ENCODE measurements at regions not wholly inside any gene's neighbourhood (a gene's known extent, or its start where the extent isn't known, plus 50 kb on each side); places are given as distances from the start of the nearest gene placed in this dataset.

GRCh38 chr6:17219098-17219497 lies 62.1 kb upstream of the RBM24 start:
- no peak overlapping the region for H2BK120ac ChIP-seq (replicated peaks; ENCODE audit: low read depth, low read length)
- no peaks in the 10 kb centered on the region for H3K79me2 ChIP-seq (ENCODE audit: control insufficient read depth in 1 of 2, insufficient read depth in 2 of 2, low read length in 2 of 2)
- no peaks in the 10 kb centered on the region for H3K27me3 ChIP-seq (replicated peaks in 1 of 4; ENCODE audit: control insufficient read depth in 3 of 4, extremely low read depth in 1 of 4, insufficient read depth in 3 of 4, low read length in 3 of 4)
- 93% methylated on average over 5 of the region's 5 CpGs; no CpG with 5 or more reads in 1 of the 2 experiments for WGBS, 2 experiments (ENCODE audit: extremely low coverage in 1 of 2, insufficient coverage in 1 of 2, insufficient read length in 1 of 2, insufficient replicate concordance in 2 of 2, low coverage in 1 of 2, low lambda C conversion rate in 2 of 2, missing lambda C conversion rate in 1 of 2)
- TF ChIP-seq PHF8 (conservative IDR thresholded peaks at IDR 0.05; ENCODE audit: low read depth, low read length): no peak
- no peak for TF ChIP-seq CHD2 (IDR thresholded peaks at IDR 0.05; ENCODE audit: low read length)
- no peak for TF ChIP-seq JUND (IDR thresholded peaks at IDR 0.05; ENCODE audit: low read length)
- TF ChIP-seq RNF2 (IDR thresholded peaks at IDR 0.05; ENCODE audit: borderline replicate concordance, low read depth, low read length, missing control alignments, poor library complexity, severe bottlenecking): no peak
- TF ChIP-seq CTCF (IDR thresholded peaks at IDR 0.05; ENCODE audit: control extremely low read depth in 1 of 3, insufficient read depth in 1 of 3, low read depth in 1 of 3, low read length in 3 of 3): no peak
- no peak for TF ChIP-seq MAX (IDR thresholded peaks at IDR 0.05)
- no peak for TF ChIP-seq YY1 (IDR thresholded peaks at IDR 0.05; ENCODE audit: low read depth, low read length)
- no peak for TF ChIP-seq NRF1 (IDR thresholded peaks at IDR 0.05; ENCODE audit: low read depth, low read length)
- TF ChIP-seq TBP (IDR thresholded peaks at IDR 0.05; ENCODE audit: low read depth, low read length): no peak
- no peak for TF ChIP-seq SUZ12 (IDR thresholded peaks at IDR 0.05; ENCODE audit: low read length)
- H2BK15ac ChIP-seq (ENCODE audit: low read length): no peak overlapping the region
- H3K79me1 ChIP-seq (ENCODE audit: low read depth, low read length): no peaks in the 10 kb centered on the region
- H2BK20ac ChIP-seq (ENCODE audit: low read length): no peak overlapping the region
- H3K23me2 ChIP-seq (ENCODE audit: low read depth, low read length): no peaks in the 10 kb centered on the region
- no peak overlapping the region for H3K14ac ChIP-seq (ENCODE audit: insufficient read length)
- H3K56ac ChIP-seq (replicated peaks; ENCODE audit: insufficient read length, low read depth, low read length): no peak overlapping the region
- peaks cover 0 to 5% of the 10 kb centered on the region in 2 experiments; a peak in 2 of 4 replicates for H3K9me3 ChIP-seq (ENCODE audit: insufficient read depth in 2 of 2, low read depth in 1 of 2, low read length in 1 of 2)
- H4K8ac ChIP-seq (ENCODE audit: extremely low read depth, insufficient read depth, low read length): no peak overlapping the region
- no peak overlapping the region for H3K4me3 ChIP-seq (ENCODE audit: extremely low read depth in 1 of 4, insufficient read depth in 2 of 4, low read depth in 3 of 4, low read length in 4 of 4)
- H3K4me1 ChIP-seq (replicated peaks in 1 of 4; ENCODE audit: control insufficient read depth in 3 of 4, insufficient read depth in 4 of 4, low read length in 3 of 4): peaks cover 0 to 2% (median 0%) of the 10 kb centered on the region in 4 experiments; a peak in 1 of 7 replicates
- CTCF ChIA-PET (ENCODE audit: partially characterized antibody): no interaction called here
- H4K91ac ChIP-seq (replicated peaks; ENCODE audit: insufficient read length, low read length): no peak overlapping the region
- no peak for FAIRE-seq
- POLR2A ChIA-PET (ENCODE audit: partially characterized antibody): no interaction called here
- no peaks in the 10 kb centered on the region for H4K20me1 ChIP-seq (replicated peaks in 1 of 2; ENCODE audit: control insufficient read depth in 1 of 2, insufficient read depth in 2 of 2, low read length in 2 of 2)
- no peak overlapping the region for H3K4me2 ChIP-seq (ENCODE audit: insufficient read depth in 1 of 2, low read depth in 2 of 2, low read length in 2 of 2)
- no peak for DNase-seq (ENCODE audit: low read depth in 1 of 2, low spot score in 2 of 2)
- no peak overlapping the region for H2AK5ac ChIP-seq (ENCODE audit: low read depth, low read length)
- 0 out of 2 replicates have a peak overlapping the region, but pooled peaks have one; percentile 30 for H2AFZ ChIP-seq (ENCODE audit: low read length)
- H3K23ac ChIP-seq (ENCODE audit: insufficient read length): no peak overlapping the region
- H3K27ac ChIP-seq (ENCODE audit: low read depth, low read length): no peak overlapping the region
- H3K18ac ChIP-seq (ENCODE audit: extremely low read depth, low read length): no peak overlapping the region
- H3K4ac ChIP-seq (replicated peaks; ENCODE audit: insufficient read length, low read depth, low read length): no peak overlapping the region
- no peaks in the 10 kb centered on the region for H3K36me3 ChIP-seq (ENCODE audit: control insufficient read depth in 2 of 4, insufficient read depth in 4 of 4, low read length in 3 of 4)
- H2BK5ac ChIP-seq (ENCODE audit: low read depth, low read length): no peak overlapping the region
- no peak overlapping the region for H4K5ac ChIP-seq (ENCODE audit: insufficient read length, low read depth, low read length)
- no peak overlapping the region for H3K9ac ChIP-seq (replicated peaks in 1 of 4; ENCODE audit: extremely low read depth in 1 of 4, low read depth in 3 of 4, low read length in 3 of 4)
- no peak overlapping the region for H2BK12ac ChIP-seq (ENCODE audit: low read depth, low read length)
